Large intestine (tissue), 3 donors: ENCODE measurements at regions not wholly inside any gene's neighbourhood (a gene's known extent, or its start where the extent isn't known, plus 50 kb on each side); places are given as distances from the start of the nearest gene placed in this dataset.
"Not testable (repeated sequence)": the region's sequence is repeated elsewhere in the genome, so short reads cannot be mapped to it uniquely, and the experiment has no call there.

Experiments used
- DNase-seq, 2 donors: peaks; one replicate each; pipeline versions ENCODE4 v3.0.0 to v3.0.0-alpha.2; 2013
- H3K27ac ChIP-seq: one replicate; pipeline ENCODE4 v1.5.1; 2013; ENCODE audit warnings: low read length
- H3K27me3 ChIP-seq: 2 replicates; pipeline ENCODE4 v1.6.1; 2013; ENCODE audit warnings: low read length; ENCODE audit not compliant: control insufficient read depth, insufficient read depth
- H3K36me3 ChIP-seq: 2 replicates; pipeline ENCODE4 v1.6.1; 2013; ENCODE audit warnings: low read length; ENCODE audit not compliant: control insufficient read depth, insufficient read depth
- H3K4me1 ChIP-seq: one replicate; pipeline ENCODE4 v1.6.1; 2013; ENCODE audit warnings: low read length; ENCODE audit not compliant: control insufficient read depth, insufficient read depth
- H3K4me3 ChIP-seq: one replicate; pipeline ENCODE4 v1.5.1; 2013; ENCODE audit warnings: low read length
- H3K9me3 ChIP-seq: one replicate; pipeline ENCODE4 v1.6.1; 2013; ENCODE audit warnings: mild to moderate bottlenecking, low read depth, low read length, moderate library complexity; ENCODE audit not compliant: control insufficient read depth
- WGBS: methylation state at CpG from one replicate; pipeline ENCODE4 v1.1.5; 2013; ENCODE audit warnings: low lambda C conversion rate; ENCODE audit not compliant: insufficient coverage; 5-methylcytosine and 5-hydroxymethylcytosine counted together

DNA sequence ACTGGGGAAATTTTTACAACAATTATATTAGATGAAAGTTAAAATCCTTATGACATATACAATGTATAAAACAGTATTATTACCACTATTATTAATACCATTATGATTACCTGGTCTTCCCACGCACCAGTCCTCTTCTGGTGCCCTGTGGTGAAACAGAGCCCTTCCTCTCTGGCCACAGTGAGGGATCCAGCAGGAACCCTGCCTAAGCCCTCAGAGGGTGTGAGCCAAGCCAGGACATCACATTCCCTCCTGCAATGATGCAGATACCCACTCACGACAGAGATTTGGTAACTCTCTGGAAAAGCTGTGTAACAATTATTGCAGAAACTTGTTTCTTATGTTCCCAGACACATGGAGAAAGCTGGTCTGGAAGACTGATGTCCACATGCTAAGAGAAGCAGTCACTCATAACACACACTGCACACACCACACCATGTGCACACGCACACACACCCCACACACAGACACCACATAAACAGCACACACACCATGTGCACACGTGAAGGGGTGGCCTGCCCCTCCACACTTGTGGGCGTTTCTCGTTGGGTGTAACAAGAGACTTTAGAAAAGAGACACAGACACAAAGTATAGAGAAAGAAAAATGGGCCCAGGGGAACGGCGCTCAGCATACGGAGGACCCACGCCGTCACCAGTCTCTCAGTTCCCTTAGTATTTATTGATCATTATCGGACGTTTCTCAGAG lies 1373.8 kb upstream of the DEFB115 start:
- H3K4me1 ChIP-seq, H3K36me3 ChIP-seq, H3K27me3 ChIP-seq, DNase-seq, H3K4me3 ChIP-seq, H3K27ac ChIP-seq: not testable (repeated sequence)
- WGBS, result 55% methylated on average over 3 of the region's 13 CpGs
- peaks cover 11% of the 10 kb centered on the region for H3K9me3 ChIP-seq

DNA sequence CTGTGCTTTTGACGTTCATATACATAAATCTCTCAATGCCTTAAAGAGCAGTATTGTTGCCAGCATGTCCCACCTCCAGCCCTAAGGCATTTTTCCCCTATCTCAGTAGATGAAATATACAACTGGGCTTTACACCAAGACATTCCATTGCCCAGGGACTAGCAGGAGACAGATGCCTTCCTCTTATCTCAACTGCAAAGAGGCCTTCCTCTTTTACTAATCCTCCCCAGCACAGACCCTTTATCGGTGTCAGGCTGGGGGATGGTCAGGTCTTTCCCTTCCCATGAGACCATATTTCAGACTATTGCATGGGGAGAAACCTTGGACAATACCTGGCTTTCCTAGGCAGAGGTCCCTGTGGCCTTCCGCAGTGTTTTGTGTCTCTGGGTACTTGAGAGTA lies 1373.1 kb upstream of the DEFB115 start:
- not testable (repeated sequence) for H3K4me1 ChIP-seq, H3K36me3 ChIP-seq, H3K27ac ChIP-seq, DNase-seq, H3K9me3 ChIP-seq, H3K4me3 ChIP-seq, H3K27me3 ChIP-seq
- no CpG with 5 or more reads among the region's 3 CpGs for WGBS

DNA sequence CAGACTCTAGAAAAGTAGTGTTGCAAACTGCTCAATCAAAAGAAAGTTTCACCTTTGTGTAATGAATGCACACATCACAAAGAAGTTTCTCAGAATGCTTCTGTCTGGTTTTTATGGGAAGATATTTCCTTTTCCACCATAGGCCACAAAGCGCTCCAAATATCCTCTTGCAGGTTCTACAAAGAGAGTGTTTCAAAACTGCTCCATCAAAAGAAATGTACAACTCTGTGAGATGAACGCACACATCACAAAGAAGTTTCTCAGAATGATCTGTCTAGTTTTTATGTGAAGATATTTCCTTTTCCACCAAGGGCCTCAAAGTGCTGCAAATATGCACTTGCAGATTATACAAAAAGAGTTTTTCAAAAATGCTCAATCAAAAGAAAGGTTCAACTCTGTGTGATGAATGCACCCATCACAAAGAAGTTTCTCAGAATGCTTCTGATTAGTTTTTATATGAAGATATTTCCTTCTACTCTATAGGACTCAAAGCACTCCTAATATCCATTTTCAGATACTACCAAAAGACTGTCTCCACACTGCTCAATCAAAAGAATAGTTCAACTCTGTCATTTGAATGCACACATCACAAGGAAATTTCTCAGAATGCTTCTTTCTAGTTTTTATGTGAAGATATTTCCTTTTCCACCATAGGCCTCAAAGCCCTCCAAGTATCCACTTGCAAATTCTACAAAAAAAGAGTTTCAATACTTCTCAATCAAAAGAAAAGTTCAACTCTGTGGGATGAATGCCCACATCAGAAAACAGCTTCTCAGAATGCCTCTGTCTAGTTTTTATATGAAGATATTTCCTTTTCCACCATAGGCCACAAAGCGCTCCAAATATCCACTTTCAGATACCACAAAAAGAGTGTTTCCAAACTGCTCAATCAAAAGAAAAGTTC lies 1371.9 kb upstream of the DEFB115 start:
- not testable (repeated sequence) for H3K9me3 ChIP-seq, H3K36me3 ChIP-seq, H3K4me1 ChIP-seq, DNase-seq, H3K4me3 ChIP-seq, H3K27ac ChIP-seq, H3K27me3 ChIP-seq
- WGBS, result no CpG with 5 or more reads among the region's 3 CpGs

DNA sequence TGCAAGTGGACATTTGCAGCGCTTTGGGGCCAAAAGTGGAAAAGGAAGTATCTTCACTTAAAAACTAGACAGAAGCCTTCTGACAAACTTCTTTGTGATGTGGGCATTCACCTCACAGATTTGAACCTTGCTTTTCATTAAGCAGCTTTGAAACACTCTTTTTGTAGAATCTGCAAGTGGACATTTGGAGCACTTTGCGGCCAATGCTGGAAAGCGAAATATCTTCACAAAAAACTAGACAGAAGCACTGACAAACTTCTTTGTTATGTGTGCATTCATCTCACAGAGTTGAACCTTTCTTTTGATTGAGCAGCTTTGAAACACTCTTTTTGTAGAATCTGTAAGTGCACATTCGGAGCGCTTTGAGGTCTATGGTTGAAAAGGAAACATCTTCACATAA lies 1365.9 kb upstream of the DEFB115 start:
- 85% methylated on average over 5 of the region's 5 CpGs for WGBS
- not testable (repeated sequence) for H3K4me3 ChIP-seq, H3K27ac ChIP-seq, H3K4me1 ChIP-seq, H3K9me3 ChIP-seq, H3K27me3 ChIP-seq, H3K36me3 ChIP-seq, DNase-seq
